ENCODE measurements at regions not wholly inside any gene's neighbourhood (a gene's known extent, or its start where the extent isn't known, plus 50 kb on each side); places are given as distances from the start of the nearest gene placed in this dataset.
"Not testable (repeated sequence)": the region's sequence is repeated elsewhere in the genome, so short reads cannot be mapped to it uniquely, and the experiment has no call there.

DNA sequence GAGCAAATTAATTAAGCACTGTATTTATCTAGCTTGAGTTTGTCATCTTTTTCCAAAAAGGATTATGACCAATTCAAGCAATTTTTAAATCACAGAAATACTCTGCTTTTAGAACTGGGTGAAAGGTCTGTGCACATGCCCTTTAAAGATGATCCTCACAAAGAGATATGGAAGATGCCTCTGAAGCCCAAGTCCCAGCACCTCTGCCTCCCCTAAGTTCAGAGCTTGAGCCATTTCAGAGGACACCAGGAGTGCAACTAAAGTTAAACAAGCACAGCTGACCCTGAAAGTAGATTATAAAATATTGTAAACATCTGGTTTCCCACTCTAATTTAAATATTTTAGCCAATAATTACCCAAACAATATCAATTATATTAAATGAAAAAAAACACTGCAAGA is 139.5 kb upstream of the BEND6 start:
- TF ChIP-seq ZNF274 (IDR thresholded peaks at IDR 0.05; ENCODE audit: low read depth, low read length): no peak
- TF ChIP-seq YY1 (IDR thresholded peaks at IDR 0.05; ENCODE audit: insufficient read depth, insufficient read length): no peak
- no peak for TF ChIP-seq SUZ12 (IDR thresholded peaks at IDR 0.05; ENCODE audit: extremely low read depth, insufficient read depth, insufficient read length)
- Histone ChIP-seq H3K4me3 (ENCODE audit: insufficient read length, low read depth) (no peak overlapping the region), H3K9ac (ENCODE audit: insufficient read length, low read depth) (no peak overlapping the region), H3K4me1 (ENCODE audit: insufficient read depth, insufficient read length) (no peaks in the 10 kb centered on the region), H3K27me3 (ENCODE audit: insufficient read depth, insufficient read length) (no peaks in the 10 kb centered on the region), H3K36me3 (ENCODE audit: insufficient read depth, insufficient read length, low read length) (no peaks in the 10 kb centered on the region), H3K9me3 (ENCODE audit: insufficient read depth, low read length) (no peaks in the 10 kb centered on the region)
- DNase-seq (ENCODE audit: low read depth, low spot score): no peak

DNA sequence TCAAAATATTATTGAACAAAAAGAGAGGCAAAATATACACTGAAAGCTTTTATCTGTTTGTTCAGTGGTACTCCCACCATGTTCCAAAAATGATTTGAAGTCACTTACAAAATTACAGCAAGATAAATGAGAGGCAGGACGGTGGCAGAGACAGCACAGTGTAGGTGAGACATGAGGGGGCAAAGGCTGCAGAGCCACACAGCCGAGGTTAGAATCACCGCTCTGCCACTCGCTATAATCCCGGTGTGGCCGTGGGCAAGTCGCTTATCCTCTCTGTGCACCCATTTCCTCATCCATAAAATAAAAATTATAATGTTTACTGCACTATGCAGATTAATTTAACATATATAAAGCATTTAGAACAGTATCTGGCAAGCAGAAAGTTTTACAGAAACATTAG is 140.1 kb upstream of the BEND6 start:
- H3K27me3 ChIP-seq (ENCODE audit: insufficient read depth, insufficient read length): no peaks in the 10 kb centered on the region
- no peak for DNase-seq (ENCODE audit: low read depth, low spot score)
- no peak for TF ChIP-seq ZNF274 (IDR thresholded peaks at IDR 0.05; ENCODE audit: low read depth, low read length)
- no peak for TF ChIP-seq SUZ12 (IDR thresholded peaks at IDR 0.05; ENCODE audit: extremely low read depth, insufficient read depth, insufficient read length)
- no peak for TF ChIP-seq YY1 (IDR thresholded peaks at IDR 0.05; ENCODE audit: insufficient read depth, insufficient read length)
- no peak overlapping the region for H3K4me3 ChIP-seq (ENCODE audit: insufficient read length, low read depth)
- H3K9me3 ChIP-seq (ENCODE audit: insufficient read depth, low read length): no peaks in the 10 kb centered on the region
- H3K4me1 ChIP-seq (ENCODE audit: insufficient read depth, insufficient read length): no peaks in the 10 kb centered on the region
- peak overlapping the region; percentile 50 for H3K9ac ChIP-seq (ENCODE audit: insufficient read length, low read depth)
- H3K36me3 ChIP-seq (ENCODE audit: insufficient read depth, insufficient read length, low read length): no peaks in the 10 kb centered on the region

DNA sequence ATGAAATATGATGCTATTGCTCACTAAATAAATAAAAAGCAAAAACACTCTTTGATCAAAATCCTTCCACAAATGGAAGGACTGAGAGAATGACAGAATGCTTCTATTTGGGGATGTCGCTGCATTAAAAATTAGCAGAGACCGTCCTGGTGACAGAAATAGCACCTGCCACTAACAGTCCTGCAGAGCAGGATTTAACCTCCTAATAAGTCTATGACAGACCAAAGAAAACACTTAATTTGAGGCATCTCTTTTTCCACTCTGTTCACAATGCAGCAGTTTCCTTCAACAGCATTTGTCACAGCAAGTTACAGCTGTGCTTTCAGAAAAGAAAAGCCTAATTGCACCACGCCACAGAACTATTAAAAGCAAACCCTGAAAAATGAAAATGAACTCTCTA is 140.6 kb upstream of the BEND6 start:
- Histone ChIP-seq H3K36me3 (ENCODE audit: insufficient read depth, insufficient read length, low read length) (no peaks in the 10 kb centered on the region), H3K4me3 (ENCODE audit: insufficient read length, low read depth) (no peak overlapping the region), H3K9me3 (ENCODE audit: insufficient read depth, low read length) (no peaks in the 10 kb centered on the region), H3K27me3 (ENCODE audit: insufficient read depth, insufficient read length) (no peaks in the 10 kb centered on the region), H3K4me1 (ENCODE audit: insufficient read depth, insufficient read length) (no peaks in the 10 kb centered on the region), H3K9ac (ENCODE audit: insufficient read length, low read depth) (no peak overlapping the region)
- no peak for DNase-seq (ENCODE audit: low read depth, low spot score)
- no peak for TF ChIP-seq ZNF274 (IDR thresholded peaks at IDR 0.05; ENCODE audit: low read depth, low read length)

DNA sequence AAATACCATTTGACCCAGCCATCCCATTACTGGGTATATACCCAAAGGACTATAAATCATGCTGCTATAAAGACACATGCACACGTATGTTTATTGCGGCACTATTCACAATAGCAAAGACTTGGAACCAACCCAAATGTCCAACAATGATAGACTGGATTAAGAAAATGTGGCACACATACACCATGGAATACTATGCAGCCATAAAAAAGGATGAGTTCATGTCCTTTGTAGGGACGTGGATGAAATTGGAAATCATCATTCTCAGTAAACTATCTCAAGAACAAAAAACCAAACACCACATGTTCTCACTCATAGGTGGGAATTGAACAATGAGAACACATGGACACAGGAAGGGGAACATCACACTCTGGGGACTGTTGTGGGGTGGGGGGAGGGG is 142.1 kb upstream of the BEND6 start:
- H3K36me3 ChIP-seq (ENCODE audit: insufficient read depth, insufficient read length, low read length); H3K9ac ChIP-seq (ENCODE audit: insufficient read length, low read depth); H3K27me3 ChIP-seq (ENCODE audit: insufficient read depth, insufficient read length); DNase-seq (ENCODE audit: low read depth, low spot score); H3K4me3 ChIP-seq (ENCODE audit: insufficient read length, low read depth); H3K9me3 ChIP-seq (ENCODE audit: insufficient read depth, low read length); H3K4me1 ChIP-seq (ENCODE audit: insufficient read depth, insufficient read length): not testable (repeated sequence)

DNA sequence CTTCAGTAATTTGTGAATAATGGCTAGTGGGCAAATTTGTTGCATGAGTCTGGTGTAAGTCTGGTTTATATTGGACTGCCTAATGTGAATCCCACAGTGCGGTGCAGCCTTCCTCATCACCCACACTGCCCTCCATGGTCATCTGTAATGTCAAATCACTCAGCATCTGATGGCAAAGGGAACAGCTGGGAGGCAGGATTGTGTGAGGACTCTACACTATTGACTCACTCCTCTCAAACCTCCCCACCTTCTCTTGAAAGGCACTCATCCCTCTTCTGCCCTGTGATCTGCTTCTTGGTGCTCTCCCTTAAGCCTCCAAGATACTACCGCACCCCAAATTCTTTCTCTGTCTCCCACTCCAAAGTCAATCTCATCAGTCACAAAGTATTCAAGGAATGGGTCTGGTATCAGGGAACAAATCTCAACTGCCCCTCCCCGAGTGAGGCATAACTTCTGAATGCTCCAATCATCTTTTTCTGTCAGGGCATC is 146.0 kb upstream of the BEND6 start:
- Histone ChIP-seq H3K4me1 (ENCODE audit: insufficient read depth, insufficient read length) (peaks cover 4% of the 10 kb centered on the region), H3K36me3 (ENCODE audit: insufficient read depth, insufficient read length, low read length) (no peaks in the 10 kb centered on the region), H3K9ac (ENCODE audit: insufficient read length, low read depth) (no peak overlapping the region), H3K4me3 (ENCODE audit: insufficient read length, low read depth) (no peak overlapping the region), H3K9me3 (ENCODE audit: insufficient read depth, low read length) (no peaks in the 10 kb centered on the region), H3K27me3 (ENCODE audit: insufficient read depth, insufficient read length) (no peaks in the 10 kb centered on the region)
- TF ChIP-seq ZNF274 (IDR thresholded peaks at IDR 0.05; ENCODE audit: low read depth, low read length): no peak
- DNase-seq (ENCODE audit: low read depth, low spot score): no peak

DNA sequence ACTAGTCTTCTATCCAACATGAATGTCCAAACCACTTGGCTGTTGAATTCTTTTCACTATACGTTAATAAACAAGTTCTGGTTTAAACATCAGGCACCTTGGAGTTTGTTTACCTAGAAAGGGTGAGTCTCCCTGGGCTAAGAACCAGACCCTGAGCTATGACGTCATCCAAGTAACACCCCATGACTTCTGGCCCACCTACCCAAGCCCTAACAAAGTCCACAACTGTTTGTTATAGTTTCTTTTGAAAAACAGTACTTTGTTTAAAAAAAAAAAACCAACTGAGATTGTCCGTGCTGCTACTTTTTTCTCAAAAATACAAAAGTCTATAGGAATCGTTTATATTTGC is 146.9 kb upstream of the BEND6 start:
- peaks cover 4% of the 10 kb centered on the region for H3K4me1 ChIP-seq (ENCODE audit: insufficient read depth, insufficient read length)

DNA sequence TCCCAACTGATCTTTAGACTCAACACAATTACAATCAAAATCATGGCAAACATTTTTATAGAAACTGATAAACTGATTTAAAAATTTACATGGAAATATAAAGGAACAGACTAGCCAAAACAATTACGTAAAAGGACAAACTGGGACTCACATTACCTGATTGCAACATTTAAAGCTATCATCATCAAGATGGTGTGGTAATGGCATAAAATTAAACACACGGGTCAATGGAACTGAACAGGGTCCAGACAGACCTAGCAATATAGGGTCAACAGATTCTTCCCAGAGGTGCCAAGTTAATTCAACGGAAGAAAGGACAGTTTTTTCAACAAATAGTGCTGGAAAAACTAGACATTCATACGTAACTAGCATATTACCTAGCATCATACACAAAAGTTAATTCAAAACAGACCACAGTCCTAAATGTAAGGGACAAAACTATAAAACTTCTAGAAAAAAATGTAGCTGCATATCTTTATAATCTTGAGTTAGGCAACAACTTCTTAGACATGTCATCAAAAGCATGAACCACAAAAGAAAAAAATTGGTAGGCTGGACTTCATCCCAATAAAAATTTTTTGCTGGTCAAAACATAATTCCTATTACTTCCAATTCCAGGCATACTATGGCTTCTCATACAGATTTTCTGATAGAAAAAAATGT is 147.4 kb upstream of the BEND6 start:
- H3K9ac ChIP-seq (ENCODE audit: insufficient read length, low read depth): no peak overlapping the region
- H3K9me3 ChIP-seq (ENCODE audit: insufficient read depth, low read length): no peaks in the 10 kb centered on the region
- no peaks in the 10 kb centered on the region for H3K27me3 ChIP-seq (ENCODE audit: insufficient read depth, insufficient read length)
- no peak overlapping the region for H3K4me3 ChIP-seq (ENCODE audit: insufficient read length, low read depth)
- no peaks in the 10 kb centered on the region for H3K36me3 ChIP-seq (ENCODE audit: insufficient read depth, insufficient read length, low read length)
- peaks cover 4% of the 10 kb centered on the region for H3K4me1 ChIP-seq (ENCODE audit: insufficient read depth, insufficient read length)
- no peak for DNase-seq (ENCODE audit: low read depth, low spot score)
- TF ChIP-seq SUZ12 (IDR thresholded peaks at IDR 0.05; ENCODE audit: extremely low read depth, insufficient read depth, insufficient read length) (no peak), ZNF274 (IDR thresholded peaks at IDR 0.05; ENCODE audit: low read depth, low read length) (no peak), YY1 (IDR thresholded peaks at IDR 0.05; ENCODE audit: insufficient read depth, insufficient read length) (no peak)

More for the DNA sequence above, 146.9 kb upstream of the BEND6 start:
- TF ChIP-seq ZNF274 (IDR thresholded peaks at IDR 0.05; ENCODE audit: low read depth, low read length) (no peak), YY1 (IDR thresholded peaks at IDR 0.05; ENCODE audit: insufficient read depth, insufficient read length) (no peak), SUZ12 (IDR thresholded peaks at IDR 0.05; ENCODE audit: extremely low read depth, insufficient read depth, insufficient read length) (no peak)
- Histone ChIP-seq H3K9ac (ENCODE audit: insufficient read length, low read depth) (no peak overlapping the region), H3K9me3 (ENCODE audit: insufficient read depth, low read length) (no peaks in the 10 kb centered on the region), H3K27me3 (ENCODE audit: insufficient read depth, insufficient read length) (no peaks in the 10 kb centered on the region), H3K4me3 (ENCODE audit: insufficient read length, low read depth) (no peak overlapping the region), H3K36me3 (ENCODE audit: insufficient read depth, insufficient read length, low read length) (no peaks in the 10 kb centered on the region)
- DNase-seq (ENCODE audit: low read depth, low spot score): no peak

DNA sequence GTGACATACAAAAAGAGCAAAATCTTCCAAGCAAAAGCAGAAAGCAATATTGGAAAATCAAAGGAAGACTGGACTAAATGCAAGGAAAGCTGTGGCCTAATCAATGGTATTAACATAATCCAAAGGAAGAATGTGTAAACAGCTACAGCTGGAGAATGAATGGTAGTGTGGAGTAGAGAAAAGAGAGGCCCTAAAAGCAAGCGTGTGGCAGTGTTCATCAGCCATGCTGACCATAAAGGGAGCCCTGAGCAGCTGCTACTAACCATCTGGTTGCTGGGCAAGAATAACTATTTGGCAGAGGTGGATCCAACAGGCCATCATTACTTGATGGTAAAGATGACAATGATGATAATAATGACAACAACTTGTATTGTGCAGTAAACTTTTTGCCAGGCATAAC is 148.5 kb upstream of the BEND6 start:
- Histone ChIP-seq H3K36me3 (ENCODE audit: insufficient read depth, insufficient read length, low read length) (no peaks in the 10 kb centered on the region), H3K9ac (ENCODE audit: insufficient read length, low read depth) (no peak overlapping the region), H3K9me3 (ENCODE audit: insufficient read depth, low read length) (no peaks in the 10 kb centered on the region), H3K4me1 (ENCODE audit: insufficient read depth, insufficient read length) (peaks cover 4% of the 10 kb centered on the region), H3K4me3 (ENCODE audit: insufficient read length, low read depth) (no peak overlapping the region), H3K27me3 (ENCODE audit: insufficient read depth, insufficient read length) (no peaks in the 10 kb centered on the region)
- no peak for TF ChIP-seq YY1 (IDR thresholded peaks at IDR 0.05; ENCODE audit: insufficient read depth, insufficient read length)
- no peak for TF ChIP-seq SUZ12 (IDR thresholded peaks at IDR 0.05; ENCODE audit: extremely low read depth, insufficient read depth, insufficient read length)
- no peak for TF ChIP-seq ZNF274 (IDR thresholded peaks at IDR 0.05; ENCODE audit: low read depth, low read length)
- no peak for DNase-seq (ENCODE audit: low read depth, low spot score)

All from NT2/D1 (cell line).